ENCODE measurements at regions not wholly inside any gene's neighbourhood (a gene's known extent, or its start where the extent isn't known, plus 50 kb on each side); places are given as distances from the start of the nearest gene placed in this dataset.

GRCh38 chr15:47582233-47582632, 135.1 kb upstream of the SEMA6D start:
- H3K4ac ChIP-seq (ENCODE audit: low read depth, low read length) = no peak overlapping the region
- H2BK120ac ChIP-seq (ENCODE audit: low read depth, low read length, poor library complexity, severe bottlenecking) = no peak overlapping the region
- no peaks in the 10 kb centered on the region for H3K27me3 ChIP-seq (ENCODE audit: insufficient read depth, low read length)
- H2BK20ac ChIP-seq (ENCODE audit: low read depth, low read length, poor library complexity, severe bottlenecking) = no peak overlapping the region
- no peak overlapping the region for H3K56ac ChIP-seq (ENCODE audit: insufficient read length, low read depth, low read length)
- H3K9ac ChIP-seq (ENCODE audit: extremely low read depth, insufficient read length, low read length) = no peak overlapping the region
- no peak overlapping the region for H3K4me2 ChIP-seq (ENCODE audit: insufficient read depth, insufficient read length, low read length)
- H3K9me3 Mint-ChIP-seq = no peaks in the 10 kb centered on the region
- no CpG with 5 or more reads among the region's 4 CpGs for WGBS (ENCODE audit: extremely low coverage, insufficient read length, low lambda C conversion rate)
- H3K79me1 ChIP-seq (ENCODE audit: insufficient read depth, low read depth, low read length, poor library complexity, severe bottlenecking) = no peaks in the 10 kb centered on the region
- H3K27ac ChIP-seq (ENCODE audit: insufficient read length, low read depth, low read length) = no peak overlapping the region
- H3K4me3 Mint-ChIP-seq = no peak overlapping the region
- H3K4me1 ChIP-seq (ENCODE audit: insufficient read depth, low read length) = peaks cover 2% of the 10 kb centered on the region; the same call in 1 of the 2 replicates
- no peak for TF ChIP-seq CTCF (conservative IDR thresholded peaks at IDR 0.05)
- H3K79me2 ChIP-seq (ENCODE audit: insufficient read depth, low read length) = no peaks in the 10 kb centered on the region
- H3K23me2 ChIP-seq (ENCODE audit: insufficient read length, low read depth, low read length, poor library complexity, severe bottlenecking) = no peaks in the 10 kb centered on the region
- H3K18ac ChIP-seq (ENCODE audit: insufficient read length, low read depth, low read length) = no peak overlapping the region
- no peaks in the 10 kb centered on the region for H3K9me3 ChIP-seq (ENCODE audit: control insufficient read depth, low read depth, low read length)
- DNase-seq = no peak
- no peak overlapping the region for H3T11ph ChIP-seq (ENCODE audit: low read length)
- no peak overlapping the region for H4K8ac ChIP-seq (replicated peaks; ENCODE audit: insufficient read length, low read depth, low read length)
- no peak overlapping the region for H4K91ac ChIP-seq (ENCODE audit: insufficient read length, low read depth, low read length)
- no peak overlapping the region for H2BK5ac ChIP-seq (ENCODE audit: insufficient read length, low read length)
- no peak overlapping the region; the same call in 1 of the 2 replicates for H3K14ac ChIP-seq (ENCODE audit: insufficient read depth, low read length)
- no peak overlapping the region for H2AK5ac ChIP-seq (ENCODE audit: insufficient read length, low read length)
- no peak overlapping the region for H3K27ac Mint-ChIP-seq
- H2AFZ ChIP-seq (ENCODE audit: low read length) = no peak overlapping the region
- no peak overlapping the region for H4K5ac ChIP-seq (ENCODE audit: insufficient read length, low read depth, low read length)
- H4K20me1 ChIP-seq (ENCODE audit: control insufficient read depth, insufficient read depth, insufficient read length) = no peaks in the 10 kb centered on the region
- no peaks in the 10 kb centered on the region for H3K36me3 Mint-ChIP-seq (ENCODE audit: insufficient read depth in 1 of 3, low read depth in 3 of 3)
- no peak overlapping the region for H2BK12ac ChIP-seq (ENCODE audit: insufficient read length, low read depth, low read length)
- H2BK15ac ChIP-seq (ENCODE audit: low read depth, low read length) = no peak overlapping the region
- H3K4me1 Mint-ChIP-seq = peaks cover 10 to 12% of the 10 kb centered on the region in 2 experiments
- H3K23ac ChIP-seq (ENCODE audit: insufficient read length, low read depth, low read length) = no peak overlapping the region
- no peaks in the 10 kb centered on the region; the same call in 1 of the 2 replicates for H3K27me3 Mint-ChIP-seq (ENCODE audit: low read depth)

All from H9 (cell line).